Stimulated activated CD4-positive, alpha-beta T cell treated with anti-CD3 and anti-CD28 coated beads, Interleukin-2, amount 100 ng/mL, for 48 hours (primary cell): ENCODE measurements at regions not wholly inside any gene's neighbourhood (a gene's known extent, or its start where the extent isn't known, plus 50 kb on each side); places are given as distances from the start of the nearest gene placed in this dataset.

ENCODE experiments used
- DNase-seq, 2 donors: peaks; one replicate each; pipeline ENCODE4 v3.0.0-alpha.2; 2020

DNA sequence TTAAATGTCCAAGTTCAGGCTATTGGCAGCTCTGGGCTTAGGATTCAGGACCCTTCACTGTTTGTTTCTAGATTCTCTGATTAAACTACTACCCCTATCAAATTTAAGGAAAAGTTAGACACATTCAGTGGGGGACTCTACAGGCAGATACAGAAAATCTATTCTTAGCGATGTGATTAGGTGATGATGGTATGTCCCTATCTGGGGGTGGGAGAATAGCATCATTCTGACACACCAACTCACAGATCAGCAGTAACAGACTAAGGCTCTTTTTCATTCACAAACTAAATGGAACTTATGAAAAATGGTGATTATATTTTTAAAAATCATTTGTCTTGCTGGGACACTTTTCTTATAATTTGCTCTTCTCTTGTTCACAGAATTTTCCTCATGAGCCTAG lies 232.9 kb upstream of the CDH2 start:
- no peak for DNase-seq

DNA sequence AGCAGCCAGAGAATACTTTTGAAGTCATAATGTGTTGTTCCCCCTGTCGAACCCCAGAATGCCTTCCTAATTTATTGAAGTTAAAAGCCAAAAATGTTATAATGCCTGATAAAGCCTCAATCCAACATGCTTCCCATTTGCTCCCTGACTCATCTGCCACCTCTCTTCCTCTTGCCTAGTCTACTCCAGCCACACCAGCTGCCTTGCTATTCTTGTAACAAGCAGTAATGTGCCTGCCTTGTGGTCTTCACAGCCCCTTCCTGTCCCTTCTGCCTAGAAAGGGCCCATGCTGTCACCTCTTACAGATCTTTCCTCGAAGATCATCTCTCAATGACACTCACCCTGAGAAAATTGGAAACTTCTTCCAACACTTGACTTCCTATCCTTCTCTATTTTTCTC lies 231.6 kb upstream of the CDH2 start:
- DNase-seq: no peak

DNA sequence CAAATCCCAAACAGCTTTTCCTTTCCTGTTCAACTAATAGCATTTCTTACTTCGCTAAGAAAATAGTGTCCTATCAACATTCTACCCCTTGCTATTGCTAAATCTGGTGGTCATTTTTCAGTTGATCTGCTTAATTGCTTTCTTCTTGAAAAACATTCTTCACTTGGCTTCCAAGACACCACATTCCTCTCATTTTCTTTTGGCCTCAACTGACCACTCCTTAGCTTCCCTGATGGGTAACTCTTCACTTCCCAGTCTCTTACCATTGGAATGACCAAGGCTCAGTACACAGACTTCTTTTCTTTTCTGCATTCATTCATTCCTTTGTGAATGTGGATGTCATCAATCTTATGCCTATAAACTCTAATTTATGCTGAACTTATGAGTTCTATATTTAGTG lies 230.8 kb upstream of the CDH2 start:
- no peak for DNase-seq

DNA sequence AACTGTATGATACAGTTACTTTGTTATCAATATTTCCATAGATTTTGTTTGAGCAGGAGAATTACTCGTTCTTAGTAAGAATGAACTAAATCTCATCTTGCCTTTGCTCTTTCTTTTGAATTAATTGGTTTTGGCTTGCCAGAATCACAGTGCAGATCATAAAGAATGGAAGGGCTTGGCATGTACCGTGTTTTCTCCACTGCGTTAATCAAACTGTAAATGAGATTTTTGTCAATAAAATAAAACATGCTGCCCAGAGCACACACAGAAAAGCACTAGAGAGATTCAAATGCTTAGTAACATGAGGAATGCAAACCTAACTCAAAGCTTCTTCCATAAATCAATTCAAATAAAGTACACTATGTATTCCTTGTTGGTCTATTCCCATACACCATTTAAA lies 229.6 kb upstream of the CDH2 start:
- DNase-seq: no peak

DNA sequence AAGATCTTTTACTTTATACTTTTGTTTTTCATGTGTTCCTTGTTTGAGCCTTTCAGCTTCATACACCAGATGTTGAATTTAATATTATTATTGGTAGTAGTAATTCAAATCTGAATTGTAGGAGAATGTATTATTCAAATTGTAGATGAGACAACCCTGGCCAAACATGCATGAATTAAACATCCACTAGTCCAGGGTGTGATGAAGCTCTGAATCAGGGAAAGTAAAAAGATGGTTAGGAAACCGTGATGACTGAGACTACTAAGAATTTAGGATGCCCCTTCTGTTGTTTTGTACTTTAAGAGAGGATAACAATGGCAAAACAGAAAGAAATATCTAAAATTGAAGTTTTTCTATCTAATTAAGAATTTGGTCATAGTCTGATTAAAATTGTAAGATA lies 227.8 kb upstream of the CDH2 start:
- DNase-seq: no peak

DNA sequence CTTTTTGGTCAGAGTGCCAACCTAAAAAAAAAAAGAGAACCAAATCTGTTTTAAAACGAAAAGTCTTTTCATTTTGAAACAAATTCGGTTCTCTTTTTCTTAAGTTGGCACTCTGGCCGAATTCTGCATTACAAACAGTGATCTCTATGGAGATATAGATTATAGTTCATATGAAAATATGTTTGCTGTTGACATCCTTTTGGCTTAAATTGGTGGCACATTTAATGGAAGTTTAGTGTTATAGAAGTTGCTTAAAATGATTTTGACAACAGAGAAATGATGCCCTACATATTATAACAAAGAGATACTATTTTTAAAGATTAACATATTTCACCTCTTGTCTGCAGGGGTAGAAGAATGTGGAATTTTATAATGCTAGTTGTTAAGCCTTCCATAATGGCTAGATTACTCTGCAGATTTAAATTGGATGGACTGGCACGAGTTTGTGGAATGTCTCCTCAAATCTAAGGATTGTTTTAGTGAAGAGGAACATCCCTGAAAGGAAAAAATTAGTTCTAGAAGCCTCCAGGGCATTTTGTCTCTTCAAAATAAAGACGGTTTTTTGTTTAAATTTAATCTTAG lies 222.9 kb upstream of the CDH2 start:
- no peak for DNase-seq

DNA sequence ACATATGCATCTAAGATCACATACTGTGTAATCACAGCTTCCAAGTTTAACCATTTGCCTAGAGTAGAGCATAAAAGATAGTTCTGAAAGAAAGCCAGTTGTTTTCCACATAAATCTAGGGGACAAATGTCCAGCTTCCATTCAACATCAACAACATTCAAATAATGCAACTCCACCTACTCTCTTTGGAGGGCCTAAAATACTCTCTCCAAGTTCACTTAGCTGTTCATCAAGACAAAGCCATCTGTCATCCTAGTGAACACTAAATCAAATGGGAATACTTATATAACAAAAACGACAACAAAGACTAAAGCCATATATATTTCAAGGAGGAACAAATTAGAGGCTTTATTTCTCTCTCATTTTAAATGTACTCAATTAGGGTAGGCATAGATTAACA lies 221.5 kb upstream of the CDH2 start:
- no peak for DNase-seq

DNA sequence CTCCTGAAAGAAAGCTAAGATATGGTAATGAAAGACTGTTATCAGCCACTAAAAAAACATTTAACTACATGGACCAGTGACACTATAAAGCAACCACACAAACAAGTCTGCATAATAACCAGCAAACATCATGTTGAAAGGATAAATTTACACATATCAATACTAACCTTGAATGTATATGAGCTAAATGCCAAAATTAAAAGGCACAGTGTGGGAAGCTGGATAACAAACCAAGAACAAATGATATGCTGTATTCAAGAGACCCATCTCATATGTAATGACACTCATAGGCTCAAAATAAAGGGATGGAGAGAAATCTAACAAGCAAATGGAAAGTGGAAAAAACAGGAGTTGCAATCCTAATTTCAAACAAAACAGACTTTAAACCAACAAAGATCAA lies 213.1 kb upstream of the CDH2 start:
- no peak for DNase-seq

DNA sequence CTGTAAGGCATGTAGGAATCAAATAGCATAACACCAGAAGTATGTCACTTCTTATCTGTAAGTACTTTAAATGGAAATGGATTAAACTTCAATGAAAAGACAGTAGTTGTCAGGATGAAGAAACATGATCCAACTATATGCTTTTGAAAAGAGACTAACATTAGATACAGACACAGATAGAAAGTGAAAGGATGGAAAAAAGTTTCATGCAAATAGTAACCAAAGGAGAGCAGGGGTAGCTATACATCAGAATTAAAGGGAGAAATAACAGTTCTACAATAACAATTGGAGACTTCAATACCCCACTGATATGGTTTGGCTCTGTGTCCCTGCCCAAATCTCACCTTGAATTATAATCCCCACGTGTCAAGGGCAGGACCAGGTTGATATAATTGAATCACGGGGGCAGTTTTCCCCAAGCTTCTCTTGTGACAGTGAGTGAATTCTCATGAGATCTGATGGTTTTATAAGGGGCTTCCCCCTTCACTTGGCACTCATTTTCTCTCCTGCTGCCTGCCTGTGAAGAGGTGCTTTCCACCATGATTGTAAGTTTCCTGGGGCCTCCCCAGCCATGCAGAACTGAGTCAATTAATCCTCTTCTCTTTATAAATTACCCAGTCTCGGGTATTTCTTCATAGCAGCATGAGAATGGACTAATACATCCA lies 205.4 kb upstream of the CDH2 start:
- DNase-seq: no peak

DNA sequence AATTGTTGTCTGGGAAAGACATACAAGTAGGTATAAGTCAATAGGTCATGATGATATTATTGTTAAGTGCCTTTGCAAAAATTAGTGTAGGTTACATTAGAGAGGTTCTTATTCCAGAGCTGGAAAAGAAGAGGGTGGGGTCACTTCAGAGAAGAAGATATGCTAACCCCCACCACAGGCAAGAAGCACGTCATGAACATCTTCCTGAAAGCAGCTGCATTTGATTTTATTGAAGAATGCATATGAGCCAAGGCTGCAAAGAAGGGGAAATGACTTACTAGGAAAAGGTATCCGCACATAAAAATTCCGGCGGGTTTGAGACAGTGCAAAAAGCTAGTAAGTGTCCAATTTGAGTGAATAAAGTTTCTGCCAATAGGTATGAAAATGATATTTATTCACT lies 195.3 kb upstream of the CDH2 start:
- no peak for DNase-seq

DNA sequence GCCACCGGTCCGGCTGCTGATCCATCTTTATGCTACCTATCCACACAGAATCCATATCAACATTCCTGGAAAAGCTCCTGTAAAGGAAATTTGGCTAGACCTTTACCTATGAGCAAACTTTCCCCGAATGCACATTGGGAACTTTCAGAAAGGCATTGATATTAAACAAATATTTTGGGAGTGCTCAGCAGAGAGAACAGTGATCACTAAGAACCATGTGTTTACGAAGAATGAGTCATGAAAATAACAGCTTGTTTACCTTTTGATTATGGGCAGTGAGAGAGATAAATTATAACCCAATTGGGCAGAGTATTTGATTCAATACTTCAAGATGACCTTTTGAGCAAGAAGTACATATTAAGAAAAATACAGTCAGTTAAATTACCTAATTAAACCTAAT lies 189.7 kb upstream of the CDH2 start:
- DNase-seq: no peak

DNA sequence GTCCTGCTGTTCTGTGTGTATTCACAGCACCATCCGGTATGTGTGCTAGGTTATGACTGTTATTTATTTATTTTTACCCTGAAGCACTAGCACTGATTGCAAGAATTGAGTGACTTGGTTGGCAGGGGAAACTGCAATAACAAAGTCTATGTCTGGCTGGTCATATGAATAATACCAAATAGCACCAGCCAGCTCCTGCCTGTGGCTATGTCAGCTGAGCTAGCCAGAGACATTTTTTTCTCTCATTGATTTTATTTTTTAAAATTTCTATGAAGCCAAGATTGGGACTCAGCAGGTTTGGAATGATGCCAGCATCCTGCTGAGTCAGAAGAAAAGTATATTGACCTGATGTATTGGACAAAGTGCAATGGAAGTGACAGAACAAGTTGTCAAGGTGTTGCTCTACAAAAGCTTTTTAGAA lies 188.5 kb upstream of the CDH2 start:
- no peak for DNase-seq

DNA sequence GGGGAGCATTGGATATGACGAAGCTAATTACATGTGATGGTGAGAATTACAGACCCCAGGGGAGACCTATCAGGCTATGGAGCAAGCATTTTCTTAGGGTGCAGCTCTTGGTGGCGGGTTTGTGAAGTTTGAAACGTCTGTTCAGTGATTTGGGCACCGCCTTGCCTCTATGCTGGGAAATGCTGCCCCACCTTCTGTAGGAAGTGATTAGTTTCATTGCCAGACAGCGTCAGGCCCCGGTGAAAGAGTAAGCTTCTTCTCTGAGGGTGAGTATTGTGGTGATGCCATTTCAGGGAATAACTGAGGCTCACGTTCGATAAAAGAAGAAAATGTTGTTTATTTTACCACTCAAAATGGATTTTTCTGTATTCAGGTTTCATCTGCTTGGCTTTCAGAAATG lies 186.2 kb upstream of the CDH2 start:
- no peak for DNase-seq

DNA sequence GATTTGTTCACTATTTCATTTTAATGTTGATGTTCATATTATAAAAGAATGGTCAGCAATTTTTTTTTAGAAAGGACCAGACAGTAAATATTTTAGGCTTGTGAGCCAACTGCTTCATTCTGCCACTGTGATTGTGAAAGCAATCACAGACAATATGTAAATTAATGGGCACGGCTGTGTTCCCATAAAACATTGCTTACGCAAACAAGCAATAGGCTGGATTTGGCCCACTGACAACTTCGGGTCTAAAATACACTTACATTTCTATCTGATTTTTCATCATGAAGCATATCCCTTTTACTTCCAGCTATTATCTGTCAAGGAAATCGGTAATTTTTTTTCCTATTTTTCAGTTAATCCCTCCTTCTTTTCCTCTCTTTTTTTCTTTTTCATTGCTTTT lies 182.2 kb upstream of the CDH2 start:
- no peak for DNase-seq

DNA sequence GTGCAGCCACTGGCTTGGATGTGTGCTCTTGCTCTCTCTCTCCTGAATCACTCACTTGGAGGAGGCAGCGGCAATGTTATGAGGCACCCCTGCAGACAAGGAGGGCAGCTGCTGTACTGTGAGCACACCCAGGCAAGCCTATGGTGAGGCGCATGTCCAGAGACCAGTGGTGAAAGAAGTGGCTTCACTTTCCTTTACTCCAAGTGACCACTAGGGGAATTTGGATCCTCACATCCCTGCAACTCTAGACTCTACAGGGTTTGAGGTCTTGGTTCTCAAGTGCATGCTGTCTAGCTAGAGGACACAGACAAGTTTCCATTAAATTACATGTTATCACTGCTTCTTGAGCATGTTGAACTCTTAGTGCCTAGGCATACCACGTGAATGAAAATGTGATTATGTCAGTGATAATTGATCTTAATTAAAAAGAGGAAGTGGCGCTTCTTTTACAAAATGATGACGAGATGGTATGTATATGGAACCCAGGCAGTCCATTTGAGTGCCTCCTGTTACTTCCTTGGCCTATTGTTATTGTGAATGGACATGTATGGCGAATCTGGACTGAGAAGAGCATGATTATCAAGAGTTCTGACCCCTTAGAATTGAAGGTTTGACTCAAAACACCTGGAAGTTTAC lies 181.0 kb upstream of the CDH2 start:
- DNase-seq: no peak

DNA sequence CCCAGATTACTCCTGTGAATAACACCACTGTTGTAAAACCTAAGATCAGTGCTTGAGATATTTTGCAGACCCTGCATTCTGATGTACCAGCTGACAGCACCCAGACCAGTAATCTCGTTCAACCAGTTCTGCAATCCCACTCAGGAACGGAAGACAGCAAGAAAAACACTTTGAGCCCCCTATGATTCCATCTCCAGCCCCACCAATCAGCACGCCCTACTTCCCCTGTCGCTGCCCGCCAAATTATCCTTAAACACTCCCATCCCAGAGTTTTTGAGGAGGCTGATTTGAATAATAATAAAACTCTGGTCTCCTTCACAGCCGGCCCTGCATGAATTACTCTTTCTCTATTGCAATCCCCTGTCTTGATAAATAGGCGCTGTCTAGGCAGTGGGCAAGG lies 173.9 kb upstream of the CDH2 start:
- DNase-seq: no peak

DNA sequence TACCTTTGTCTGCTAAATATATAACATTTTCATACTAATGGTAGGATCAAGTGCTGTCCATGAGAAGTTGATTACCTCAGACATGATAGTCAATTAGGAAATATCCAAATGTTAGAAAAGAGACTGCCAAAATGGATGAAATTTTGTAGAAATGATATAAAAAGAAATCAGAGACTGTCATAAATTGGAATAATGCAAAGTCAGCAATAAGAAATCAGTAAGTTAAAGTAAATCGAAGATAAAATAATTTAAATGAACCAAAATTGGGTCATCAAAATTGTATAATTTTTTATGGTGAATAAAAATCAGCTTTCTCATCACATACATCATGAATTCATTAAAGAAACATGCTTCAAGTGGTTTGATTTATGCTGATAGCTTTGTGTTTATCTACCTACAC lies 165.3 kb upstream of the CDH2 start:
- no peak for DNase-seq

DNA sequence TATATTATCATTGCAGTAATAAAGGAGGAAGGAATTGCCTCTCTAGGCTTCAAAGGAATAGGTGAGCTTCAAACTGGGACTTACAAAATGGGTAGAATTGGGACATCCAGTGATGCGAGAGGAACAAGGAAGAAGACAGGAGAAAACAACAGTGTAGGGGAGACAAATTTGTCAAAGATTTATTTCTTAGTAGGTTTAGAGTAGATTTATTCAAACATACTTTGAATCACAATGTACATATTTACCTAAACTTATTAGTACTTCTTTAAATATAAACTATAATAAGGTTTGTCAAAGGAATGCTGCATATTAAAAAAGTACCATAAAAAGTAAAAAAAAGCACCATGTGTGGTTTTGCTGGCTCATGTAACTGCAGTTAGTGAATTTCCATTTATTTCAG lies 161.4 kb upstream of the CDH2 start:
- no peak for DNase-seq

DNA sequence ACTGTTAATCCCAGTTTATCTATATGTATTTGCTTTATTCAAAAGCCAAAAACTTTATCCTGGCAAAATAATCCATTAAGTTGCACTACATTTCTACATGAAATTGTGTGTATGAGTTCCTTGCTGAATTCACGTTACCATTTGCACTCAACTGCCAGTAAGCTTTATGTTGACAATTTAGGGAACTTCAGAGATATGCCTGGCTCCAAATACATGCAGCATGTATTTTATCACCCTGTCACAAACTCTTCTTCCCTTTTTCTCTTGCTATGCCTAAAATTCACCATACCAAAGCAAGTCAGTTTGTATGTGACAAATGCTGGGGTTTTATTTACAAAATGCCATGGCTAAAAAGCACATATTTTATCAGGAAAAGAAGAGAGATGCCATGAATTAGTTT lies 157.6 kb upstream of the CDH2 start:
- no peak for DNase-seq

DNA sequence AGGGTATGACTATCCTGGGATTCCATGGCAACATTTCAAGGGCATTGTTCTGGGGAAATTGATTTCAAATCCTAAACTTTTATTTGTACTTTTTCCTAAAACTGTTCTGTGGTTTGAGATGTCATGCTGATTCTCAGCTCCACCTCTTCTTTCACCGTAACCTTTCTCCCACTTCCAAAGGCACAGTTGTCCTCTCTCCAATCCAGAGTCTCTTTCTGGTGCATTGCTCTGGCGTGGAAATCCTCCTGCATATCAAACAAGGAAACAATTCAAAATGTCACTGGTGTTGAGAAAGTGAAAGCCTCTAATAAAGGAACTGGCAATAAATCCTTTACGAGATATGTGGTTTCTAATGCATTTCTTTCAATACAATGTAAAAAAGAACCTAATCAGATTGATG lies 155.1 kb upstream of the CDH2 start:
- no peak for DNase-seq

DNA sequence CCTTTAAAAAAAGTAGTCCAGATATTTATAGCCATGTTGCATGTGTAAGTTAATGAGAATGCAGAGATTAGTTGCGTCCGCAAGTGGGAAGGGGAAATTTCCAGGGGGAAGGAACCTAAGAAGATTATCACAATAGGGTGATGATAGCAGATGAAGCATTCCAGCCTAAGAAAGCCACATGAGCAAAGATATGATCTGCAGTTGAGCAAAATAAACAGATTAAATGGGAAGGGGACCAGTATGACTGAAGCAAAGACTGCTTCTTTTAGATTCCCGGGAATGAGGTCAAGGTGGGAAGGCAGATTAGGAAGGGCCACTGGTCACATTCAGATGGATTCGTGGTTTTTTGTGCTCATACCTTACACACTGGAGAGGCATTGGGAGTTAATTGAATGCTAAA lies 154.6 kb upstream of the CDH2 start:
- no peak for DNase-seq

DNA sequence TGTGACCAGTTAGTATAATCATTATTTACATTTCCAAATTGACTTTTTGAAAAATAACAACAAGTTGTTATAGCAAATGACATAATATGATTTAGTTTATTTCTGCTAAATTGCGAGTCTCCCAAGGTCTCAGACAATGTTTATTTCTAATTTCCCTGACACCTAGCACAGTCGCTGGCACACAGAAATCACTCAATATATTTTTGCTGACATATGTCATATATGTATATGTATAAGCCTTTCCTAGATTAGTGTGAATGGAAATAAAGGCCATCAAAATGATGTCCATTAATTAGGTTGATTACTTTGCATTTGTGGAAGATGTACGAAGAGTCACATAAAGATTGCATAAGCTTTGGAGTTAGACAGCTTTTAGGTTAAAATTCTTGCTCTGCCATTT lies 136.7 kb upstream of the CDH2 start:
- no peak for DNase-seq

DNA sequence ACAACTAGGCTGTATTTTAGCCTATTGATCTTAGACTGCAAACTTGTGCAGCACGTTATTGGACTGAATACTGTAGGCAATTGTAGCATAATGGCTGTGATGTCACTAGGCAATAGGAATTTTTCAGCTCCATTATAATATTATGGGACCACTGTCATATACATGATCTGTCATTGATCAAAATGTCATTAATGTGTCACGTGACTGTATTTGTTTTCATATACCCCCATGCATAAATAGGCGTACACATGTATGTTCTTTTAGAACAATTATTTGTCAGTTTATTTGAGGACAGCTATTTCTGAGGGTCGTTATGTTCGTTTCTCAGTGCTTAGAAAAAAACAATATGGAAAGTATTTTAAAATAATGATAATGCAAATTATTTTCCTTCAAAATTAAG lies 111.9 kb upstream of the CDH2 start:
- DNase-seq: no peak

DNA sequence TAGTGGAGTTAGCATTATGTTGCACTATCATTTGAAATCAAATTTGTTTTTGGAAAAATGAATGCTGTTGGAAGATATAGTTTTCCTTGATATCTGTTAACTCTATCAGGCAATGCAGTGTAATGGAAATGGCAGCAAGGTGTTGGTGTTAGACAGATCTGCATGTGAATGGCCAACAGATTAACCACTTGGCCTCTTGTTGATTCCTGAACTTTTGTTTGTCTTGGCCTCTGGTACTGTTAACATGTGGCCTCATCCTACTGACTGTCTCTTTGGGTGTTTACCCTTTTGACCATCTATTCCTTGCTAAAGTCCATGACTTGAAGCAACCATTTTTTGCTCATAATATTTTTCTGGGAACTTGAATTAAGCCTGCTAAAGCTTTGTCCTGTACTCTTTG lies 110.2 kb upstream of the CDH2 start:
- DNase-seq: no peak

DNA sequence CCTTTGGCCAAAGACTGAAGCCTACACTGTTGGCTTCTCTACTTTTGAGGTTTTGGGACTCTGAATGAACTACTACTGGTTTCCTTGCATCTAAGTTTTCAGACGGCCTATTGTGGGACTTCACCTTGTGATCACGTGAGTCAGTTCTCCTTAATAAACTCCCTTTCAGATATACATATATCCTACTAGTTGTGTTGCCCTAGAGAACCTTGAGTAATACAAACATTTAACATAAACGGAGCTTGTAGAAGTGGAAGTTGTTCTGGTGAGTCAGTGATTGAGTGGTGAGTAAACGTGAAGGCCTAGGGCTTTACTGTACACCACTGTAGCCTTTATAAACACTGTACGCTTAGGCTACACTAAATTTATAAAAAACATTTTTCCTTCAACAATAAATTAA lies 107.2 kb upstream of the CDH2 start:
- DNase-seq: no peak
